ENCODE measurements at regions not wholly inside any gene's neighbourhood (a gene's known extent, or its start where the extent isn't known, plus 50 kb on each side); places are given as distances from the start of the nearest gene placed in this dataset.

DNA sequence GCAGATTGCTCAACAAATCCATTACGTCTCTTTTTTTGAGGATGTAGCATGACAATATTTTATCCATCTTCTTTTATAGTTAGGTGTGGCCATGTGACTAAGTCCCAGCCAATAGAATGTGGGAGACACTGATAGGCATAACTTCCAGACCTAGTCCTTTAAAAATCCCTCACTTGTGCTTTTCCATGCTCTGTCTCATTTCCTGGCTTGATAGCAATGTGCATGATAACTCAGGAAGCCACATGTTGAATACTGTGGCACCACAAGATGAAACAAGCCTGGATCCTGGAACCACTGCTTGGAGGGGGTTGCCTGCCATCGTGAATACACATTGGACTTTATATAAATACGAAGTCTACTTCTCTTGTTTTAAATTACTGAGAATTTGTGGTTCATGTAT is 184.0 kb upstream of the NEIL3 start:
- TF ChIP-seq, protein P1, sequence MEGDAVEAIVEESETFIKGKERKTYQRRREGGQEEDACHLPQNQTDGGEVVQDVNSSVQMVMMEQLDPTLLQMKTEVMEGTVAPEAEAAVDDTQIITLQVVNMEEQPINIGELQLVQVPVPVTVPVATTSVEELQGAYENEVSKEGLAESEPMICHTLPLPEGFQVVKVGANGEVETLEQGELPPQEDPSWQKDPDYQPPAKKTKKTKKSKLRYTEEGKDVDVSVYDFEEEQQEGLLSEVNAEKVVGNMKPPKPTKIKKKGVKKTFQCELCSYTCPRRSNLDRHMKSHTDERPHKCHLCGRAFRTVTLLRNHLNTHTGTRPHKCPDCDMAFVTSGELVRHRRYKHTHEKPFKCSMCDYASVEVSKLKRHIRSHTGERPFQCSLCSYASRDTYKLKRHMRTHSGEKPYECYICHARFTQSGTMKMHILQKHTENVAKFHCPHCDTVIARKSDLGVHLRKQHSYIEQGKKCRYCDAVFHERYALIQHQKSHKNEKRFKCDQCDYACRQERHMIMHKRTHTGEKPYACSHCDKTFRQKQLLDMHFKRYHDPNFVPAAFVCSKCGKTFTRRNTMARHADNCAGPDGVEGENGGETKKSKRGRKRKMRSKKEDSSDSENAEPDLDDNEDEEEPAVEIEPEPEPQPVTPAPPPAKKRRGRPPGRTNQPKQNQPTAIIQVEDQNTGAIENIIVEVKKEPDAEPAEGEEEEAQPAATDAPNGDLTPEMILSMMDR (IDR thresholded peaks at IDR 0.05; ENCODE audit: low read depth, low read length): no peak
- TF ChIP-seq EZH2phosphoT487 (IDR thresholded peaks at IDR 0.05; ENCODE audit: low read depth): no peak
